ENCODE measurements at regions not wholly inside any gene's neighbourhood (a gene's known extent, or its start where the extent isn't known, plus 50 kb on each side); places are given as distances from the start of the nearest gene placed in this dataset.
"Not testable (repeated sequence)": the region's sequence is repeated elsewhere in the genome, so short reads cannot be mapped to it uniquely, and the experiment has no call there.

DNA sequence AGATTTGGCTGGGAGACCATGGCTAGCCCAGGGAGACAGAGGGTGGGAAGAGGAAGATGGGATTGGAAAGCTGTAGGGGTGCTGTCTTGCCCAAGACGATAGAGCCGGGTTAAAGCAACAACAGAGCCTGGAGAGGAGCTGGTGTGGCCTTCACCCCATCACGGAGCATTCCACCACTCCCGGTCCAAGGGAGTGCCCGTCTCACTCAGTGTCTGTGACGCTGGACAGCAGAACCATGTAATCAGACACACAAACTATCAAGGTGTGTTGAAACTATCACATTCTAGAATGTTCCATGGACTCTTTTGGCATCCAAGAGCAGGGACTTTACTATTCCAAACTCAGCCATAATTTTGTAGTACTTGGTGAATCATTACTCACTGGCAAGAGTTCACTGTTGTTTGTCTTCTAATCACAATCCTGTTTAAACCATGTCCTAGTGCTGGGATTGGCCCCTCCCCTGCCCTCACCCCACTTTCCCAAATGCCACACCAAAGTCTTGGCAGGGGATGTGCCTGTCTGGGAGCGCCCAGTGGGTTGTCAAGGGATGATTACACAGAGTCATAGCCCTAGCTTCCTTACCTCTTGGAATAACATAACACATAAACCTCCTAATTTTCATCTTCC is 187.4 kb downstream of the LAT start:
- TF ChIP-seq, protein P1, sequence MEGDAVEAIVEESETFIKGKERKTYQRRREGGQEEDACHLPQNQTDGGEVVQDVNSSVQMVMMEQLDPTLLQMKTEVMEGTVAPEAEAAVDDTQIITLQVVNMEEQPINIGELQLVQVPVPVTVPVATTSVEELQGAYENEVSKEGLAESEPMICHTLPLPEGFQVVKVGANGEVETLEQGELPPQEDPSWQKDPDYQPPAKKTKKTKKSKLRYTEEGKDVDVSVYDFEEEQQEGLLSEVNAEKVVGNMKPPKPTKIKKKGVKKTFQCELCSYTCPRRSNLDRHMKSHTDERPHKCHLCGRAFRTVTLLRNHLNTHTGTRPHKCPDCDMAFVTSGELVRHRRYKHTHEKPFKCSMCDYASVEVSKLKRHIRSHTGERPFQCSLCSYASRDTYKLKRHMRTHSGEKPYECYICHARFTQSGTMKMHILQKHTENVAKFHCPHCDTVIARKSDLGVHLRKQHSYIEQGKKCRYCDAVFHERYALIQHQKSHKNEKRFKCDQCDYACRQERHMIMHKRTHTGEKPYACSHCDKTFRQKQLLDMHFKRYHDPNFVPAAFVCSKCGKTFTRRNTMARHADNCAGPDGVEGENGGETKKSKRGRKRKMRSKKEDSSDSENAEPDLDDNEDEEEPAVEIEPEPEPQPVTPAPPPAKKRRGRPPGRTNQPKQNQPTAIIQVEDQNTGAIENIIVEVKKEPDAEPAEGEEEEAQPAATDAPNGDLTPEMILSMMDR (IDR thresholded peaks at IDR 0.05), result not testable (repeated sequence)
- TF ChIP-seq EZH2phosphoT487 (IDR thresholded peaks at IDR 0.05), result not testable (repeated sequence)
